OCI-LY1 (cell line): ENCODE measurements at regions not wholly inside any gene's neighbourhood (a gene's known extent, or its start where the extent isn't known, plus 50 kb on each side); places are given as distances from the start of the nearest gene placed in this dataset.

ENCODE experiments used
- H2AFZ ChIP-seq: fragments of 200-600 bp; sonication (generic), shearing (Covaris generic); 2 replicates; pipeline ENCODE4 v1.6.0; 2014; ENCODE audit warnings: antibody characterized with exemption, mild to moderate bottlenecking, low read length
- H3F3A ChIP-seq: fragments of 200-600 bp; sonication (generic), shearing (Covaris generic); 2 replicates; pipeline ENCODE4 v1.6.0; 2014; ENCODE audit warnings: mild to moderate bottlenecking, antibody characterized with exemption, low read length, moderate library complexity; ENCODE audit not compliant: insufficient read depth
- H3K27ac ChIP-seq: fragments of 200-600 bp; sonication (generic); 2 replicates; pipeline ENCODE4 v1.5.1; 2014; ENCODE audit warnings: low read length, mixed run types, mild to moderate bottlenecking, low read depth; ENCODE audit not compliant: poor library complexity, severe bottlenecking
- H3K27me3 ChIP-seq: fragments of 200-600 bp; sonication (generic); 2 replicates; pipeline ENCODE4 v1.6.0; 2014; ENCODE audit warnings: antibody characterized with exemption, mild to moderate bottlenecking, low read length, moderate library complexity; ENCODE audit not compliant: insufficient read depth
- H3K36me3 ChIP-seq: fragments of 200-600 bp; sonication (generic); 2 replicates; pipeline ENCODE4 v1.6.1; 2014; ENCODE audit warnings: mild to moderate bottlenecking, antibody characterized with exemption, low read length, moderate library complexity, mixed read lengths; ENCODE audit not compliant: insufficient read depth
- H3K4me1 ChIP-seq: fragments of 200-600 bp; sonication (generic); 2 replicates; pipeline ENCODE4 v1.5.1; 2014; ENCODE audit warnings: mild to moderate bottlenecking, low read length, moderate library complexity; ENCODE audit not compliant: insufficient read depth, severe bottlenecking
- H3K4me2 ChIP-seq: fragments of 200-600 bp; sonication (generic), shearing (Covaris generic); 2 replicates; pipeline ENCODE4 v1.6.1; 2014; ENCODE audit warnings: low read length
- H3K4me3 ChIP-seq: fragments of 200-600 bp; sonication (generic); 2 replicates; pipeline ENCODE4 v1.5.1; 2014; ENCODE audit warnings: low read length, low read depth, mild to moderate bottlenecking, mixed read lengths; ENCODE audit not compliant: poor library complexity, severe bottlenecking
- H3K79me2 ChIP-seq: fragments of 200-600 bp; shearing (Covaris generic); 2 replicates; pipeline ENCODE4 v1.6.1; 2016; ENCODE audit warnings: mixed run types, low read length, mixed read lengths; ENCODE audit not compliant: insufficient read depth
- H3K9ac ChIP-seq: fragments of 200-600 bp; sonication (generic), shearing (Covaris generic); 2 replicates; pipeline ENCODE4 v1.6.1; 2014; ENCODE audit warnings: mild to moderate bottlenecking, low read length, mixed read lengths
- H3K9me2 ChIP-seq: fragments of 200-600 bp; sonication (generic), shearing (Covaris generic); 2 replicates; pipeline ENCODE4 v1.6.1; 2014; ENCODE audit warnings: low read depth, mild to moderate bottlenecking, low read length, mixed read lengths
- H3K9me3 ChIP-seq: fragments of 200-600 bp; shearing (Covaris generic); 2 replicates; pipeline ENCODE4 v1.6.1; 2014; ENCODE audit warnings: low read length, mixed read lengths
- H4K20me1 ChIP-seq: fragments of 200-600 bp; sonication (generic), shearing (Covaris generic); 2 replicates; pipeline ENCODE4 v1.6.0; 2016; ENCODE audit warnings: mild to moderate bottlenecking, low read length; ENCODE audit not compliant: insufficient read depth
- CTCF ChIP-seq: fragments of 200-600 bp; sonication (generic), shearing (Covaris generic); IDR thresholded peaks from 2 replicates; pipeline ENCODE4 v1.5.1; 2017; ENCODE audit warnings: mild to moderate bottlenecking, antibody characterized with exemption, low read length, moderate library complexity, mixed read lengths
- EZH2 ChIP-seq: fragments of 200-600 bp; sonication (generic), shearing (Covaris generic); IDR thresholded peaks from 2 replicates; pipeline ENCODE4 v1.8.0; 2017; ENCODE audit warnings: borderline replicate concordance, mixed run types, mild to moderate bottlenecking, antibody characterized with exemption, low read length, moderate library complexity, mixed read lengths

- H3K79me2 ChIP-seq: no peaks in the 10 kb centered on the region
- H3K4me2 ChIP-seq: no peak overlapping the region
- no peaks in the 10 kb centered on the region for H3F3A ChIP-seq
- H3K9me3 ChIP-seq: no peaks in the 10 kb centered on the region
- no peaks in the 10 kb centered on the region for H3K27me3 ChIP-seq
- H3K9ac ChIP-seq: no peak overlapping the region
- no peak overlapping the region for H3K4me3 ChIP-seq
- no peaks in the 10 kb centered on the region for H3K4me1 ChIP-seq
- no peak overlapping the region for H3K27ac ChIP-seq
- no peaks in the 10 kb centered on the region for H3K36me3 ChIP-seq
- no peak overlapping the region for H2AFZ ChIP-seq
- H4K20me1 ChIP-seq: no peaks in the 10 kb centered on the region
- no peaks in the 10 kb centered on the region for H3K9me2 ChIP-seq
- no peak for TF ChIP-seq CTCF
- TF ChIP-seq EZH2: no peak
These were observed 54.6 kb upstream of the BARX2 start for GRCh38 chr11:129321076-129321475.

- TF ChIP-seq CTCF (no peak), EZH2 (no peak)
- Histone ChIP-seq H3K9me2 (no peaks in the 10 kb centered on the region), H3K27me3 (no peaks in the 10 kb centered on the region), H3K79me2 (no peaks in the 10 kb centered on the region), H3K4me2 (no peak overlapping the region), H3K4me1 (no peaks in the 10 kb centered on the region), H3K9ac (no peak overlapping the region), H3F3A (no peaks in the 10 kb centered on the region), H4K20me1 (no peaks in the 10 kb centered on the region), H3K27ac (no peak overlapping the region), H3K4me3 (no peak overlapping the region), H3K36me3 (no peaks in the 10 kb centered on the region), H3K9me3 (no peaks in the 10 kb centered on the region), H2AFZ (no peak overlapping the region)
These were observed 55.2 kb upstream of the BARX2 start for GRCh38 chr11:129320494-129320893.

GRCh38 chr11:129319751-129320150 is 55.9 kb upstream of the BARX2 start:
- no peaks in the 10 kb centered on the region for H3F3A ChIP-seq
- H3K27me3 ChIP-seq: no peaks in the 10 kb centered on the region
- no peaks in the 10 kb centered on the region for H3K9me3 ChIP-seq
- no peaks in the 10 kb centered on the region for H3K79me2 ChIP-seq
- no peaks in the 10 kb centered on the region for H3K9me2 ChIP-seq
- H3K4me2 ChIP-seq: no peak overlapping the region
- no peaks in the 10 kb centered on the region for H4K20me1 ChIP-seq
- H2AFZ ChIP-seq: no peak overlapping the region
- H3K4me1 ChIP-seq: no peaks in the 10 kb centered on the region
- no peak overlapping the region for H3K4me3 ChIP-seq
- TF ChIP-seq EZH2: no peak
- no peak for TF ChIP-seq CTCF
- H3K27ac ChIP-seq: no peak overlapping the region
- no peak overlapping the region for H3K9ac ChIP-seq
- no peaks in the 10 kb centered on the region for H3K36me3 ChIP-seq
